ENCODE measurements at regions not wholly inside any gene's neighbourhood (a gene's known extent, or its start where the extent isn't known, plus 50 kb on each side); places are given as distances from the start of the nearest gene placed in this dataset.

DNA sequence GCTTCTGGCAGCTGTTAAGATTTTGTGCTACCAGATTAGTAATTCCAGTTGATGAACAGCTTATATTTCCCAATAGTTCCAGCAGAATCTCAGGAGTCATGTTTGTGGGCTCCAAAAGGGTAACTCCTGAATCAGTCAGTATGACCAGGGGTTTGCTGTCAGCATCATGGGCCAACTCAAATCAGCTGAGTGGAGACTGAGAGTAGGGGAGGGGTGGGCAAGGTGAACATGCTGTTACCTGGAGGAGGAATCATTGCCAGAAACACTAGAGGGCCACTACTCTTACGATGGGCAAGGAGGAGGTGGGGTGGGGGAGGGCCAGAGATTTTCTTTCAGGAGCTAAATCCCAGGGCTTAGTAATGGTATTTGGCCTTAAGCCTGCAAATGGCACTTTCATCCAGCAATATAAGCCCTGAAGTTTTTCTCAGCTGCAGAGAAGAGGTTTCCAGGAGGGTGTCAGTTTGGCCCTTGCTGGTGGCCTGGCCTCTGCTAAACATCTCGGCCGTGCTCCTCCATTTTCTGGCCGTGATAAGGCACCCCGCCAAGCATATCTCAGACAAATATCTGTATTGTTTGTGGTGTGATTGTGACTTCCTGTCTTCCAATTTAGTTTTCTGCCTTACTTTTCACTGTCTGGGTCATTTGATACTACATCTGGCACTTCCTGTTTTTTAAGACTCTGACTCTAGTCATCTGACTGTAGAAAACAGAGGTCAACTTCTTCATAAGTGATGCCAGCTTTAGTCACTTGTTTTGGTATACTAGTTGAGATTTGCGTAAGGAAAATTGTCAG is 120.5 kb upstream of the CXCR4 start:
- peak; percentile 60 for DNase-seq

DNA sequence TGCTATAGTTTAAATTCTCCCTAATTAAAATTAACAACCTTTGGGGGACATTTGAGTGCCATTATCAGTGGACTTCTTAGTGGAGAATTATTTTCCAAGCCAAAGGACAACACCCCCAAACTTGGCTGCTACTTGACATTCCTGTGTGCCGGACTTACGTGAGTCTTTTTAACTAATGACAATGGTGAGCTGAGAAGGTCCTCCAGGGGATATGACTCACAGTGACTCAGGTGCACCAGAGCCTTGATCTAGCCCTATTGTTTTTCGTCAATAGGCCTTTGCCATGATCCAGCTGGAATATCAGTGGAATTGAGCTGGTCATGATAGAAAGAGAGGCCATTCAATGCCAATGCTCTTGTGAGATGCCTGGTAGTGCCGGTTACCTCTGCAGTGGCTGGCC is 118.1 kb upstream of the CXCR4 start:
- no peak for DNase-seq

DNA sequence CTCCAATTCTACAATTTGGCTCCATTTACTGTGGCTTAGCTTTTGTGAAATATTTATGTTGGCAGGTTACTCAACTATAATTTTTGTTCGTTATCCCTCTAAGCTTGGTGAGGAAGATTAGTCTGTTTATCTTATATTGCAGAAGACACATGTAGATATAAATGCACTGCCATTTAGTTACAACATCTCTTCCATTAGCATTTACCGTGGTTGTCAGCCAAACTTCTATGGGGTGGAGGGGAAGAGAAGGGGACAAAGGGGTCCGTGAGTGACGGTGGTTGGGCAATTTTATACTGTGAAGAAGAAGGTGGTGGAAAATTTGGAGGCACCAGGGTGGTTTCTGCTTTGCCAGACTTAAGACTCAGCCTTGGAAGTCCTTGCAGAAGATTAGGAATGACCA is 117.6 kb upstream of the CXCR4 start:
- DNase-seq = no peak

DNA sequence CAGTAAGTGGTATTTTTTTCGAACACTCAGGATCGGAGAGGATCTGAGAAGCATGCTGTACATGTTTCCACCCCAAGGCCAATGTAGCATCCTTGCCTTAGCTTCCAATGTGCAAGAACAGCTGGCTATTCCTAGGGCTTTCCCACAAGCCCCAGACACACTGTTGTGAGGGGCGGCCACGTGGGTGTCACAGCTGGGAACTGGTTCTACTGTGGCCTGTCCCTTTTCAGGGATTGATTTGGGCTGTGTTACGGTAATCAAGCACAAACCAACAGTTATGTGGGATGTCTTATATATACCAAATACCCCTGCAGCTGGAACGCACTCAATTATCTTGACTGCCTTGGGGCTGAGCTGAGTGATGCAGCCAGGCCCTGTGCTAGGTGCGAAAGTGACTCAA is 116.3 kb upstream of the CXCR4 start:
- DNase-seq = no peak

DNA sequence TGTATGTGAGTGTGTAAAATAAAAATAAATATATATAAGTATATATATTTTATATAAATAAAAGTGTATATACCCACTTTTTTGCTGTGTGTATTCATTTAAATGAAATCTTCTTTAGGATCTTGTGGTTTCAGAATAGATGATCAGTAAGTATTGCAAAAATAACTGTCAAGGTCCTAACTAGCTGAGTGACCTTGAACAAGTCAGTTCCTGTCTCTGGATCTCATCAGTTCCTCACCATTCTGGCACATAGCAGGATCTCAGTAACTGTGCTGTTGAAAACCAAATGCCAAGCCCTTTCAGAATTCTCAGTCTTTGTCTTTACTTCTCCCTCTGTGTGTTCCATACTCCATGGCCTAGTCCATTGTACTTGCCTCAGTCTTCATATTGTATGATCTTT is 115.3 kb upstream of the CXCR4 start:
- DNase-seq = no peak

- no peak for DNase-seq
Measured at GRCh38 chr2:136232456-136233172, 114.7 kb upstream of the CXCR4 start.

GRCh38 chr2:136230464-136230863 is 112.5 kb upstream of the CXCR4 start:
- no peak for DNase-seq

DNA sequence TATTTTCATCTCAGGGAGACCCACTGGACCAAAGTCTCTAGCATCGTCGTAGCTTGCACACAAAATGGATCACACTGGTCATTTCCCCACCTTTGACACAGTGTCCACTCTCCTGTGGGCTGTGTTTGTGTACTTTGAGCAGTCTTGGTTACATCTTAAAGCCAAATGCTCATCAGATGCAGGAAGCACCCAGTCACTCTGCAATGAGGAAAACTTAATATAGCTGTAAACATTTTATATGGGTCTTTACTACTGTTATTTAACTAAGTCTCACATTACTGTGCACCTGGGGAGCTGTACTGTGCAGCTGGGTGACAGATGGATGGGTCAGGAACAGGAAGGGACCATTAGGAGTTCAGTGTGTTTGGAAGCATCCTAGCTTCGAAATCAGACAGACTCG is 109.0 kb upstream of the CXCR4 start:
- no peak for DNase-seq

GRCh38 chr2:136225950-136226835 is 108.2 kb upstream of the CXCR4 start:
- DNase-seq = no peak

DNA sequence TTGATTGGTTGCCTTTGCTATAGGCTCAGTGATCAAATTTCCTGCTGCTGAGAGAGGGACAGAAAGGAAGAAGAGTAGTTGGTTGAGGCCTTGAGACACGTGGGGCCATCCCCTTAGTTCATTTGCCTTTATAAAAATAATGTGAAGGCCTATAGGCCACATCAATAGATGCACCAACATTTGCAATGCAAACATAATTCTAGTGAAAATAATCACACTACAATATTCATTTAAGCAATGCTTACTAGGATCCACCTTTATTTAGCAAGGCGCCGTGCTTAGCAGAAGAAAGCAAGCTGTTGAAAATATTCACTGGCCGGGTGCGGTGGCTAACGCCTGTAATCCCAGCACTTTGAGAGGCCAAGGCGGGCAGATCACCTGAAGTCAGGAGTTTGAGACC is 105.3 kb upstream of the CXCR4 start:
- no peak for DNase-seq

- no peak for DNase-seq
Measured at GRCh38 chr2:136222862-136223261, 104.9 kb upstream of the CXCR4 start.

- DNase-seq = no peak
Measured at GRCh38 chr2:136221026-136221425, 103.1 kb upstream of the CXCR4 start.

DNA sequence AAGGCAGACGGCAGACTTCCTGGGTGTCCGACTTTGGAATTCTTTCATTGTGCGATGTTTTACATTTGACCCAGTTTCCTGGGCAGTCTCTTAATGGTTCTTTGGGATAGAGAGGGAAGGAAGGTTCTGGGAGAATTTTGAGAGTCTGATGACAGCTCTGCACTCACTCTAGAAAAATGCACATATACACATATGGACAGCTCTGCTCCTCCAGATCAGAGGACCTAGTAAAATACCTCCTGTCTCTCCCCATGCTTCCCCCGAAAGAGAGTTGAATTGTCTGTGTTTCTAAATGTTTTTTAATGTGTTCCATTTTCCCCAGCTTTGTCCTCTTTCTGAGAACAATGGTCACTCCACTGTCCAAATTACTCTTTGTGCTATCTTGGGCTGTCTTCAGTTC is 102.0 kb upstream of the CXCR4 start:
- DNase-seq = no peak

GRCh38 chr2:136219341-136219740 is 101.4 kb upstream of the CXCR4 start:
- no peak for DNase-seq

GRCh38 chr2:136217996-136218395 is 100.0 kb upstream of the CXCR4 start:
- DNase-seq = no peak

DNA sequence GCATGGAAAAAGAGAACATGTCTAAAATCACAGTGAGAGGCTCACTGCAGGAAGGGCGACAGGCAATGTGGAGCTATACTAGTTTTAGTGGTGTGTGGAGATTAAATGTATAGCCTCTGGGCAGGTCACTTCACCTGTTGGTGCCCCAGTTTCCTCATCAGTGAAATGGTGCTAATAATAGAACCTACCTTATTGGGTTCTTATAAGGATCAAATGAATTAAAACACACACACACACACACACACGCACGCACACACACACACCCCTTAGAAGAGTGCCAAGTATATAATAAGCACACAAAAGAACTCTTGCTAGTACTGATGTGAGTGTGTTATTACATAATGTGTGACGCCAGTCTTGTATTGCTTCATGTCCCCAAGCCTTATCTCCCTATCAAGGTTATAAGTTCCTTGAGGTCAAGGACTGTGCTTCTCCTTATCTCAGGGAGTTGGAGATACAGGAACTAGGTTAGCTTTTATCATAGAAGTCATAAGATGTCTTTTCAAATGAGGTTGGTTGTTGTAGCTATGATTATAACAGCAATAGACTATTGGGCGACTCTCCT is 98.0 kb upstream of the CXCR4 start:
- no peak for DNase-seq

- no peak for DNase-seq
Measured at GRCh38 chr2:136215449-136215848, 97.5 kb upstream of the CXCR4 start.

DNA sequence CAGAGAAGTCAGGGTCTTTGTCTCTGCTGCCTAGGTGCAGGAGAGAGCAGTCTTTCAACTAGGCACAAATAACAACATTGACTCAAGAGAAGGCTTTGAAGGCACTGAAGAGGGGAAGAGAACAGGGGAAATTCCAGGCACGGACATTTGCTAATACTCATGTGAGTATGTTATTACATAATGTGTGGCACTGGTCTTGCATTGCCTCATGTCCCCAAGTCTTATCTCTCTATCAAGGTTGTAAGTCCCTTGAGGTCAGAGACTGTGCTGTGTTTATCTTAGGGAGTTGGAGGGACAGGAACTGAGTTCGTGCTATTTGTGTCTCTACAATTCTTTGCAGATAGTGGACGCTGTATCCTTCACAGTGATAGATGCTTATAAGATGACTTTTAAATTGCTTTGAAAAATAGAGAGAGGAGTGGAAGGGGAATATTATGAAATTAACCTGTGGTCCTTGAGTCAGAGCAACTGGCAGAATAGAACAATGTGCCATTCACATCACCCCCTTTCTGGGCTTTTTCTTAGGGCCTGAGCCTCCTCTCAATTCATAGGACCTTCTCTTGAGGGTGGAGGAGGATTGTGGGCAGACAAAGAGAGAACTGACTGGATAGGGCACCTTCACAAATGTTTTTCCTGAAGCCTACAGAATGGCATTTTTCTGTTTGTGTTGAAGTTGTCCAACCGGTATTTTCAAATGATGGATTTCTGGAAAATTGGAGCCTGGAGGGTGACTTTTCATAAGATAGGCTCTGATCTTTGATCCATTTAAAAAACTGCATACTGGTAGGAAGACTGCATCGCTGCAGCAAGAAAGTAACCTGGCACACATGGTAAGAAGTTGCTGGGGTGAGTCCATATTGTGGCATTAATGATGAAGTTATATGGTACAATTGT is 96.6 kb upstream of the CXCR4 start:
- no peak for DNase-seq

DNA sequence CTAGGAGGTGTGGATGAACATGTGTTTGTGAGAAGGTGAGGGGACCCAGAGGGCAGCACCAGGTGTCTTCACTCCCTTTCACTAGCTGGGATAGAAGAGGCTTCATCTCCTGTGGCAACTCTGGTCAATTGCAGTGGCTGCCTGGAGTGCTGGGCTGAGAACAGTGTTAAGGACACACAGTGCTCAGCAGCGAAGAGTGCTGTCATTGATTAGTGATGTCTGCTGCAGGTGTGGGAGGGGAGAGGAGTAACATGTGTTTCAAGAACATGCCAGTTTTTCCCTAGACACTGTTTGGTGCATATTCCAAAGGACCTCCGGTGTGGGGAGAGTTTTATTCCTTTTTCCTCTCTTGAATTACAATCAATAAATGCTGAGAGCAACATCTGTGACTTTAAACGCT is 95.9 kb upstream of the CXCR4 start:
- no peak for DNase-seq

DNA sequence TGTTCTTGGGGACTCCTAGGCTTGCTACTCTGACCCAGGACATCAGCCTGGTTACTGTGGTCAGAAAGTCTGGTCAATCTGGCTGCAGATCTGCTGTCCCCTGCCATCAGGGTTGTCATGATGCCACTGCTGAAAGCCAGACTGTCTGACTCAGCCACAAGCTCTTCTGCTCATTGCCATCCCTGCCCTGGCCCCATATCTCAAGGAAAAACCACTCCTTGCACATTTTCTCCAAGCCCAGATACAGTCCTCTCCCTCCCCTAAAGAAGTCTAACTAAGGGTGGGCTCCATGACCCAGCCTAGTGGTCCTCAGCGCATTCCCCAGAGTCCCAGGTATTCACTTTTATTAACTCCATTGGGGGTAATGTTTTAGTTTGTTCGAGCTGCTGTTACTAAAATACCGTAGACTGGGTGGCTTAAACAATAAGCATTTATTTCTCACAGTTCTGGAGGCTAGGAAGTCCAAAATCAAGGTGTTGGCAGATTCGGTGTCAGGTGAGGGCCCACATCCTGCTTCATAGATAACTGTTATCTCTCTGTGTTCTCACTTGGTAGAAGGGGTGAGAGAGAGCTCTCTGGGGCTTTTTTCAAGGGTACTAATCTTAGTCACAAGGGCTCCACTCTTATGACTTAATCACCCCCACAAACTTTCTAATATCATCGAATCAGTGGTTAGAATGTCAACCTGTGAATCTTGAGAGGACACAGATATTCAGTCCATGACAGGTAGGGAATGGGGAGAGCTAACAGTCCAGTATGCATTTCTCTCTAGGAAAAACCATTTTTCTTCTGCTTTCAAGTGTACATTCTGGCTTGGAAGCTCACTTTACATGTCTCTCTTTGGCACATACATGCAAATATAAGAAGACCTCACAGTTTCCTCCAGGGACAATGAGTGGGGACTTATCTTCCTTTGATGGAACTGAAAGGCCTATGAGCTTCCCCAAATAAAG is 94.8 kb upstream of the CXCR4 start:
- no peak for DNase-seq

- DNase-seq = no peak
Measured at GRCh38 chr2:136211701-136212100, 93.8 kb upstream of the CXCR4 start.
